ENCODE measurements at regions not wholly inside any gene's neighbourhood (a gene's known extent, or its start where the extent isn't known, plus 50 kb on each side); places are given as distances from the start of the nearest gene placed in this dataset.
"Not testable (repeated sequence)": the region's sequence is repeated elsewhere in the genome, so short reads cannot be mapped to it uniquely, and the experiment has no call there.

DNA sequence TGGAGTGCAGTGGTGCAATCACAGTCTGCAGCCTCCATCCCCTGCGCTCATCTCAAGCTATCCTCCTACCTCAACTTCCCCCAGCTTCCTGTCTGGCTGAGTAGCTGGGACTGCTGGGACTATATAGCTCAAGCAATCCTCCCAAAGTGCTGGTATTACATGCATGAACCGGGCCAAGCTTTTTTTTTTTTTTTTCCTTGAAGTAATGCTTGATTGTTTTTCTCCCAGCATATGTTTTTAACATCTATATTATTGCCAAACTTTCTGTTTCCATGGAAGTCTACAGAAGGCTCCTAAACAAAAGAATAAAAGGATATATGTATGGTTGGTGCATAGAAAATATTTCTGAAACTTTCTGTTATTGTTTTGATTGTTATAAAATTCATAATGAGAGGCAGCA, 853.6 kb downstream of the KCNA4 start:
- TF ChIP-seq, protein P1, sequence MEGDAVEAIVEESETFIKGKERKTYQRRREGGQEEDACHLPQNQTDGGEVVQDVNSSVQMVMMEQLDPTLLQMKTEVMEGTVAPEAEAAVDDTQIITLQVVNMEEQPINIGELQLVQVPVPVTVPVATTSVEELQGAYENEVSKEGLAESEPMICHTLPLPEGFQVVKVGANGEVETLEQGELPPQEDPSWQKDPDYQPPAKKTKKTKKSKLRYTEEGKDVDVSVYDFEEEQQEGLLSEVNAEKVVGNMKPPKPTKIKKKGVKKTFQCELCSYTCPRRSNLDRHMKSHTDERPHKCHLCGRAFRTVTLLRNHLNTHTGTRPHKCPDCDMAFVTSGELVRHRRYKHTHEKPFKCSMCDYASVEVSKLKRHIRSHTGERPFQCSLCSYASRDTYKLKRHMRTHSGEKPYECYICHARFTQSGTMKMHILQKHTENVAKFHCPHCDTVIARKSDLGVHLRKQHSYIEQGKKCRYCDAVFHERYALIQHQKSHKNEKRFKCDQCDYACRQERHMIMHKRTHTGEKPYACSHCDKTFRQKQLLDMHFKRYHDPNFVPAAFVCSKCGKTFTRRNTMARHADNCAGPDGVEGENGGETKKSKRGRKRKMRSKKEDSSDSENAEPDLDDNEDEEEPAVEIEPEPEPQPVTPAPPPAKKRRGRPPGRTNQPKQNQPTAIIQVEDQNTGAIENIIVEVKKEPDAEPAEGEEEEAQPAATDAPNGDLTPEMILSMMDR (IDR thresholded peaks at IDR 0.05; ENCODE audit: low read depth, low read length): no peak
- Histone ChIP-seq H3K4me3 (ENCODE audit: low read depth, low read length) (no peak overlapping the region), H3K27me3 (ENCODE audit: insufficient read depth, low read depth, severe bottlenecking) (no peaks in the 10 kb centered on the region), H3K9me3 (ENCODE audit: severe bottlenecking) (no peaks in the 10 kb centered on the region), H3K27ac (no peak overlapping the region), H3K36me3 (no peaks in the 10 kb centered on the region)
- no peak for DNase-seq

DNA sequence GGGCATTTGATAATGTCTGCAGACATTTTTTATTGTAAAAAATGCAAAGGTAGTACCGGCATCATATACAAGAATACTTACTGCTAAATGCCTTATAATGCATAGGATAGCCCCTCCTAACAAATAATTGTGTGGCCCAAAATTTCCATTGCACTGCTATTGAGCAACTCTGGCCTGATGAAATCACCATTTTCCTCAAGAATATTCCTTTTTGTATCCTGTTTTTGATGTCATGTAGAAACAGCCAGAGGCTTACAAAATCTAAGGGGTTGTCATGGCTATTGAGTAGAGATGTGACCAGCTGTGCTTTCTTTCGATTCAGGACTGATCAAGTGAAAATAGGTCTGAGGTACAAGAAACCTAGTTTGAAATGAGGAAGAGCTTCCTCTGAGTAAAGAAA, 854.3 kb downstream of the KCNA4 start:
- DNase-seq: no peak
- TF ChIP-seq, protein P1 (IDR thresholded peaks at IDR 0.05; ENCODE audit: low read depth, low read length): no peak
- Histone ChIP-seq H3K27me3 (ENCODE audit: insufficient read depth, low read depth, severe bottlenecking) (no peaks in the 10 kb centered on the region), H3K36me3 (no peaks in the 10 kb centered on the region), H3K27ac (no peak overlapping the region), H3K9me3 (ENCODE audit: severe bottlenecking) (no peaks in the 10 kb centered on the region), H3K4me3 (ENCODE audit: low read depth, low read length) (no peak overlapping the region)

DNA sequence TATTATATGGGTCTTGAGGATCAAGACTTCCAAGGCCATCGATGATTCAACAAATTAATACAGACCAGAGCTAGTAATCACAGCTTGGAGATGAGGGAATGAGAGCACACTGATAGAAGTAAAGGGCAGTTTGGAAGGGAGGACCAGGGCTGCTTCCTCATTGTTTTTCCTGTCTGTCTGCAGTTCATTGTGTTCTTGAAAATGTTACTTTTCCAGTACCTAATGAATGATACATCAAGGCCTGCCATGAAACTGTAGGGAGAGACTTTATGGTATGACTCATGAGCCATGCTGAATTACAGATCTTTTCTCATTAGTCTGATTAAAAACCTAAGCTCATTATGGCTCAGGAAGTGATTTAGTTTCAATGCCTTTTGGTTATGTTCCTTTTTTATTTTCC, 855.6 kb downstream of the KCNA4 start:
- Histone ChIP-seq H3K4me3 (ENCODE audit: low read depth, low read length) (no peak overlapping the region), H3K9me3 (ENCODE audit: severe bottlenecking) (no peaks in the 10 kb centered on the region), H3K27me3 (ENCODE audit: insufficient read depth, low read depth, severe bottlenecking) (no peaks in the 10 kb centered on the region), H3K36me3 (no peaks in the 10 kb centered on the region), H3K27ac (peak overlapping the region; percentile 30)
- DNase-seq: no peak
- TF ChIP-seq, protein P1 (IDR thresholded peaks at IDR 0.05; ENCODE audit: low read depth, low read length): no peak

DNA sequence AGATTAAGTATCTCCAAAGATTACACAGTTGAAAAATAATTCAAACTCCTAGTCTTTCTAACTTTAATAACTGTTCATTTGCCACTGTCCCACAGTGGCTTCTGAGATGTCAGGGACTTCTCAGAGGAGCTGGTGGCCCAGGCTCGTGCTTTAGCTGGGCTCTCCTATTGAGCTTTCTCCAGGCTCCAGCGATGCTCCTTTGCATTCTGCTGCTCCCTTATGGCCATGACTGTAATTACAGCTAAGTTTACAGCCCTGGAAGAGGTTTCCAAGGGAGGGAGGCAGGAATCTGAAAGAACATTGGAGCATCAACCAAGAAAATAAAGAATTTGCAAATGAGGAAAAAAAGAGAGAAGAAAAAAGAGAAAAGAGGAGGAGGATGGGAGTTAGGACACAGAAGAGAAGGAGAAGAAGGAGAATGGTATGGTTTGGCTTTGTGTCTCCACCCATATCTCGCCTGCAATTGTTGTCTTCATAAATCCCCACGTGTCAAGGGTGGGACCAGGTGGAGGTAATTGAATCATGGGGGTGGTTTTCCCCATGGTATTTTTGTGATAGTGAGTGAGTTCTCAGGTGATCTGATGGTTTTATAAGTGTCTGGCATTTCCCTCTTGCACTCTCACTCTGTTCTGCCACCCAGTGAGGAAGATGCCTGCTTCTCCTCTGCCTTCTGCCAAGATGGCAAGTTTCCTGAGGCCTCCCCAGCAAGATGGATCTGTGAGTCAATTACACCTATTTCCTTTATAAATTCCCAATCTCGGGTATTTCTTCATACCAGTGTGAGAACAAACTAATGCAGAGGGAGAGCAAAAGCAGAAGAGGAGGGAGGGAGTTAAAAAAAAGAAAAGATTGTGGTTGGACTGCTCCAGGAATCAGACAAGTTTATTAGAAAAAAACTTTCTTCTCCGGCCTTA, 857.0 kb downstream of the KCNA4 start:
- Histone ChIP-seq H3K9me3 (ENCODE audit: severe bottlenecking) (no peaks in the 10 kb centered on the region), H3K27ac (no peak overlapping the region), H3K27me3 (ENCODE audit: insufficient read depth, low read depth, severe bottlenecking) (no peaks in the 10 kb centered on the region), H3K4me3 (ENCODE audit: low read depth, low read length) (no peak overlapping the region), H3K36me3 (no peaks in the 10 kb centered on the region)
- DNase-seq: peak; percentile 65
- TF ChIP-seq, protein P1 (IDR thresholded peaks at IDR 0.05; ENCODE audit: low read depth, low read length): peak; percentile 61

DNA sequence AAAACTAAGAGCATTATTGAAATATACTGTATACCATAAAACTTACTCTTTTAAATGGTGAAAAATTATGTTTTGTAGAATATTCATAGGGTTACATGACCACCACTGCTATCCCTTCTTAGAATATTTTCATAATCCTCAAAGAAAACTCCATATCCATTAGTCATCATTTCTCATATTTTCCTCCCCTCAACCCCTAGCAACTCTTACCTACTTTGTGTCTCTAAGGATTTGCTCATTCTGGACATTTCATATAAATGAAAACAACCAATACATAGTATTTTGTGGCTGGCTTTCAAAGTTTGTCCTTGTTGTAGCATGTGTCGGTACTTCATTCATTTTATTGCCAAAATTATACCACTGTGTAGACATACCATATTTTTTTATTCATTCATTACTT, 863.8 kb downstream of the KCNA4 start:
- Histone ChIP-seq H3K27ac (no peak overlapping the region), H3K27me3 (ENCODE audit: insufficient read depth, low read depth, severe bottlenecking) (no peaks in the 10 kb centered on the region), H3K9me3 (ENCODE audit: severe bottlenecking) (peaks cover 2% of the 10 kb centered on the region), H3K4me3 (ENCODE audit: low read depth, low read length) (no peak overlapping the region), H3K36me3 (no peaks in the 10 kb centered on the region)
- no peak for DNase-seq
- TF ChIP-seq, protein P1 (IDR thresholded peaks at IDR 0.05; ENCODE audit: low read depth, low read length): no peak

DNA sequence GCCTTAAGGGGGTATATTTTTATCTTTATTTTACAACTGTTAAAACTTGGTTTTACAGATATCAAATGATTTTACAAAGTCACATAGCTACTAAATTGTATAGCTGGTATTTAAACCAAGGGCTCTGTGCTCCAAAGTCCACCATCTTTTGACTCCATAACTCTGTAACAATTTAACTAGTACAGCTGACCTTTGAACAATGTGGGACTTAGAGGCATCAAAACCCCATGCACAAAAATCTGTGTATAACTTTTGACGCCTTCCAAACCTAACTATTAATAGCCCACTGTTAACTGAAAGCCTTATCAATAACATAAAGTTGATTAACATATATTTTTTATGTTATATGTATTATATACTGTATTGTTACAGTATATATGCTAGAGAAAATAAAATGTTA, 874.3 kb downstream of the KCNA4 start:
- H3K4me3 ChIP-seq (ENCODE audit: low read depth, low read length); DNase-seq; H3K9me3 ChIP-seq (ENCODE audit: severe bottlenecking): not testable (repeated sequence)

More for the DNA sequence above, 874.3 kb downstream of the KCNA4 start:
- H3K27me3 ChIP-seq (ENCODE audit: insufficient read depth, low read depth, severe bottlenecking); H3K36me3 ChIP-seq; H3K27ac ChIP-seq: not testable (repeated sequence)
